ENCODE measurements at regions not wholly inside any gene's neighbourhood (a gene's known extent, or its start where the extent isn't known, plus 50 kb on each side); places are given as distances from the start of the nearest gene placed in this dataset.

DNA sequence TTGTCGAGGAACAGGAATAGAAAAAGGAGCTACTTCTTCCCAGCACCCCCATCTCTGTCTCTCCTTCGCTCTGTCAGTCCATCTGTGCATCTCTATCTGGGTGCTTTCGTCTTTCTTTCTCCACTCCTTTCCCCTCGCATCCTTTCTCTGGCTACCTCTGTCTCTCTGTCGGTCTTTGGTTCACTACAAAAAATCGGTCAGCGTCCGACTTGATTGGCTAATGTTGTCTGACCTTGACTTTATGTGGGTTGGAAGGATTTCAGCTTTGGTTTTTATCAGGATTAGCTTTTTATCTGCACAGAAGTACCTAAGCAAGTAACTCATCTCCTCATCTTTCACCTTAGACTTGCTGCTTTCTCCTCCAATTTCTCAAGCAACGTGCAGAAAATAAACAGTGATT lies 575.2 kb upstream of the ZNF462 start:
- no peak for DNase-seq (ENCODE audit: low spot score)
- Histone ChIP-seq H3K27ac (ENCODE audit: poor library complexity, severe bottlenecking) (no peak overlapping the region), H3K4me3 (ENCODE audit: severe bottlenecking) (no peak overlapping the region), H3K36me3 (ENCODE audit: low read depth) (no peaks in the 10 kb centered on the region), H3K4me1 (ENCODE audit: insufficient read depth, poor library complexity, severe bottlenecking) (peaks cover 2% of the 10 kb centered on the region), H3K9me3 (ENCODE audit: severe bottlenecking) (no peaks in the 10 kb centered on the region), H3K27me3 (ENCODE audit: insufficient read depth, poor library complexity, severe bottlenecking) (no peaks in the 10 kb centered on the region)
- TF ChIP-seq, protein P1, sequence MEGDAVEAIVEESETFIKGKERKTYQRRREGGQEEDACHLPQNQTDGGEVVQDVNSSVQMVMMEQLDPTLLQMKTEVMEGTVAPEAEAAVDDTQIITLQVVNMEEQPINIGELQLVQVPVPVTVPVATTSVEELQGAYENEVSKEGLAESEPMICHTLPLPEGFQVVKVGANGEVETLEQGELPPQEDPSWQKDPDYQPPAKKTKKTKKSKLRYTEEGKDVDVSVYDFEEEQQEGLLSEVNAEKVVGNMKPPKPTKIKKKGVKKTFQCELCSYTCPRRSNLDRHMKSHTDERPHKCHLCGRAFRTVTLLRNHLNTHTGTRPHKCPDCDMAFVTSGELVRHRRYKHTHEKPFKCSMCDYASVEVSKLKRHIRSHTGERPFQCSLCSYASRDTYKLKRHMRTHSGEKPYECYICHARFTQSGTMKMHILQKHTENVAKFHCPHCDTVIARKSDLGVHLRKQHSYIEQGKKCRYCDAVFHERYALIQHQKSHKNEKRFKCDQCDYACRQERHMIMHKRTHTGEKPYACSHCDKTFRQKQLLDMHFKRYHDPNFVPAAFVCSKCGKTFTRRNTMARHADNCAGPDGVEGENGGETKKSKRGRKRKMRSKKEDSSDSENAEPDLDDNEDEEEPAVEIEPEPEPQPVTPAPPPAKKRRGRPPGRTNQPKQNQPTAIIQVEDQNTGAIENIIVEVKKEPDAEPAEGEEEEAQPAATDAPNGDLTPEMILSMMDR (IDR thresholded peaks at IDR 0.05; ENCODE audit: poor library complexity, severe bottlenecking): no peak
- ATAC-seq (ENCODE audit: low read depth): no peak

DNA sequence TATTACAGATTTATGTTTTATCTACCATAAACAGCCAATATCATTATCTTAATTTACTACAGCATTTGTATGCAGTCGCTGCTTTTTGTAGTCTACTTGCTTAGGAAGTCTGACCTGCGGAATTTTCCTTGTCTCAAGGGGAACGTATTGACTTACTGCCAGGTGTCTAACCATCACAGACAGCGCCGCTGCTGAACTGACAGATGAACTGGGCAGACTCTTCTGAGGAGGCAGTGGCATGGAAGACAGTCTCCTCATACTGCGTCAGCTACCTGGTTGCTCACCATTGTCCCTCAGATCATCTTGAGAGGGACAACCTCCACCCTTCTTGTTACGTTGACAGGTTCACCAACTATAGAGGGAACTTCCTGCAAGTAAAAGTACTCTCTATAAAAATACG lies 574.3 kb upstream of the ZNF462 start:
- no peak for DNase-seq (ENCODE audit: low spot score)
- no peak for ATAC-seq (ENCODE audit: low read depth)
- TF ChIP-seq, protein P1 (IDR thresholded peaks at IDR 0.05; ENCODE audit: poor library complexity, severe bottlenecking): no peak
- Histone ChIP-seq H3K4me3 (ENCODE audit: severe bottlenecking) (no peak overlapping the region), H3K4me1 (ENCODE audit: insufficient read depth, poor library complexity, severe bottlenecking) (peaks cover 2% of the 10 kb centered on the region), H3K36me3 (ENCODE audit: low read depth) (no peaks in the 10 kb centered on the region), H3K27ac (ENCODE audit: poor library complexity, severe bottlenecking) (no peak overlapping the region), H3K27me3 (ENCODE audit: insufficient read depth, poor library complexity, severe bottlenecking) (no peaks in the 10 kb centered on the region), H3K9me3 (ENCODE audit: severe bottlenecking) (no peaks in the 10 kb centered on the region)

DNA sequence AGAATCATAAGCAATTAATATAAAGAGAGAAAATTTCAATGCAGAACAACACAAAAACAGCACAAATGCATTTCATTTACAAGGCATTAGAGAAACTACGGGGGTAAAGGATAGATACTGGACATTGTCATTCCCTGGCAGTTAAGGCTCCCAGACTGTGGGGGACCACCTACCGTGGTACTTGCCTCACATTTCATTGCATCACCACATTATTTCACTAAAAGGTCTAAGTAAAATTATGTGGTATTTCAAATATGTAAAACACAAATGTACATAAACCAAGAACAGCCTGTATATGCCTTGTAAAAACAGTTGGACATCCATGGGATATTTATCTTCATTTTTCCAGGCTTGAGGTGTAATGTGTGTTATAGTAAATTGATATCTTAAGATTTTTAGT lies 571.2 kb upstream of the ZNF462 start:
- DNase-seq (ENCODE audit: low spot score): no peak
- no peaks in the 10 kb centered on the region for H3K27me3 ChIP-seq (ENCODE audit: insufficient read depth, poor library complexity, severe bottlenecking)
- H3K27ac ChIP-seq (ENCODE audit: poor library complexity, severe bottlenecking): no peak overlapping the region
- TF ChIP-seq, protein P1 (IDR thresholded peaks at IDR 0.05; ENCODE audit: poor library complexity, severe bottlenecking): no peak
- no peak for ATAC-seq (ENCODE audit: low read depth)
- H3K4me3 ChIP-seq (ENCODE audit: severe bottlenecking): no peak overlapping the region
- no peaks in the 10 kb centered on the region for H3K9me3 ChIP-seq (ENCODE audit: severe bottlenecking)
- peaks cover 2% of the 10 kb centered on the region for H3K4me1 ChIP-seq (ENCODE audit: insufficient read depth, poor library complexity, severe bottlenecking)
- H3K36me3 ChIP-seq (ENCODE audit: low read depth): no peaks in the 10 kb centered on the region

DNA sequence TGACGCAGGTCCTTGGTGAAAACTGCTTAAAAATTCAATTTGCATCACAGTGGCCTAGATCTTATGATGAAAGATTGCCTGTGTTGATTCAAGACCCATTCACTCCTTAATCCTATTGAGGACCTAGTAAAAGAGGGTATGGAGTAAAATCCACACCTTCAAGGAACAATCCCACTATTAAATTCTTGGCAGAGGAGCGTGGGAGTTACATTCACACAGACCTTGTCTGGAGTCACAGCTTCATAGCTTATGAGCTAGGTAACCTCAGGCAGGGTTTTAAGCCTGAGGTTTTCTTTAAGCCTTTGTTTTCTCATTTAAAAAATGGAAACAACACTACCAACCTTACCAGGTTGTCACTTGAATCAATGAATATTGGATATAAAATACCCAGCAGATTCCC lies 566.5 kb upstream of the ZNF462 start:
- no peak for ATAC-seq (ENCODE audit: low read depth)
- no peak overlapping the region for H3K4me3 ChIP-seq (ENCODE audit: severe bottlenecking)
- TF ChIP-seq, protein P1 (IDR thresholded peaks at IDR 0.05; ENCODE audit: poor library complexity, severe bottlenecking): no peak
- no peaks in the 10 kb centered on the region for H3K4me1 ChIP-seq (ENCODE audit: insufficient read depth, poor library complexity, severe bottlenecking)
- H3K36me3 ChIP-seq (ENCODE audit: low read depth): no peaks in the 10 kb centered on the region
- DNase-seq (ENCODE audit: low spot score): no peak
- H3K27me3 ChIP-seq (ENCODE audit: insufficient read depth, poor library complexity, severe bottlenecking): no peaks in the 10 kb centered on the region
- no peaks in the 10 kb centered on the region for H3K9me3 ChIP-seq (ENCODE audit: severe bottlenecking)
- no peak overlapping the region for H3K27ac ChIP-seq (ENCODE audit: poor library complexity, severe bottlenecking)

DNA sequence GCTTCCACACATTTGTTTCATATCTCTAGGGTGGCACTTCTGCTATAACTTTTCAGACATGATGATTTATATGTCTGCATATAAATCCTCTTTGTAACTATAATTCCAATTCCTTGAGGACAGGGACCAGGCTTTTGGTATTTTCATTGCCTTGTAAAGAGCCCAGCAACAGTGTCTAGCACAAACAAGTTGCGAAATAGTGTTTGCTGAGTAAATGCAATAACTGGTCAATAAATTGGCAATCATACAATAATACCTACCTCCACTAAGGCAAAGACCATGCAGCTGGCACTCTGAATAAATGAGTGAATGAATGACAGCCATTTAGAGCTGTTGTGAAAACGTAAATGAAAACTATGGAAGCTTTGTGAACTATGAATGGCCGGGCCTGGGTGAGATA lies 564.0 kb upstream of the ZNF462 start:
- Histone ChIP-seq H3K4me1 (ENCODE audit: insufficient read depth, poor library complexity, severe bottlenecking) (no peaks in the 10 kb centered on the region), H3K27me3 (ENCODE audit: insufficient read depth, poor library complexity, severe bottlenecking) (no peaks in the 10 kb centered on the region), H3K36me3 (ENCODE audit: low read depth) (no peaks in the 10 kb centered on the region), H3K4me3 (ENCODE audit: severe bottlenecking) (no peak overlapping the region), H3K27ac (ENCODE audit: poor library complexity, severe bottlenecking) (no peak overlapping the region), H3K9me3 (ENCODE audit: severe bottlenecking) (no peaks in the 10 kb centered on the region)
- ATAC-seq (ENCODE audit: low read depth) (no peak), DNase-seq (ENCODE audit: low spot score) (no peak)
- TF ChIP-seq, protein P1 (IDR thresholded peaks at IDR 0.05; ENCODE audit: poor library complexity, severe bottlenecking): no peak

All from RWPE2 (cell line).